Astrocyte (in vitro differentiated cells and primary cell): ENCODE measurements at regions not wholly inside any gene's neighbourhood (a gene's known extent, or its start where the extent isn't known, plus 50 kb on each side); places are given as distances from the start of the nearest gene placed in this dataset.

ENCODE experiments used
- CTCF ChIP-seq: IDR thresholded peaks from 2 replicates; pipeline ENCODE4 v1.5.1; 2011; ENCODE audit warnings: low read depth, mild to moderate bottlenecking, inconsistent platforms, low read length, moderate library complexity; ENCODE audit not compliant: insufficient read depth
- EZH2 ChIP-seq: IDR thresholded peaks from 2 replicates; pipeline ENCODE4 v1.6.1; 2012; ENCODE audit warnings: mild to moderate bottlenecking, low read length, inconsistent platforms; ENCODE audit not compliant: insufficient read depth

DNA sequence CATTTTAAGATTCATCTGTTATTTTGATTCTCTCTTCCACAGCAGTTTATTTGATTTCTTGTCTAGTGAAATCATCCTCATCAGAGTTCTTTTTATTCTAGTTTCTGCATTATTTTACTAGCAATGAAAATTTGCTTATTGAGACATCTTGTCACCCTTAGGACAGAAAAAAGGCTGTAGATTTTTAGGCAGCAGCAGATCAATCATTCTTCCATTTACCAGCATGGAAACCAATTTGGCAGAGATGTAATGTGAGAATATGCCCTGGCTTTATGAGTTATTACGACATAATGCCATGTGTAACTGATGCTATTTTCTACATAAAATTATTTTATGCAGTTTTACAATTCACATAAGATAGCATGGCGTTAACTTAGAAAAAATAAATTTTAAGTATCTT, 688.6 kb upstream of the SLC10A2 start:
- no peak for TF ChIP-seq CTCF
- no peak for TF ChIP-seq EZH2
